K562 (cell line): ENCODE measurements at regions not wholly inside any gene's neighbourhood (a gene's known extent, or its start where the extent isn't known, plus 50 kb on each side); places are given as distances from the start of the nearest gene placed in this dataset.

Experiments
- CBFA2T2 ChIP-seq: fragments of 450-650 bp; conservative IDR thresholded peaks from 2 replicates; pipeline ENCODE4 v1.6.1; 2017; ENCODE audit warnings: mild to moderate bottlenecking
- CBX8 ChIP-seq: fragments of 200-600 bp; sonication (generic); IDR thresholded peaks from 2 replicates; pipeline ENCODE4 v1.6.1; 2012; ENCODE audit warnings: borderline replicate concordance, mixed run types, low read depth, mild to moderate bottlenecking, moderate library complexity, mixed read lengths, low read length, control low read depth, inconsistent platforms; ENCODE audit not compliant: poor library complexity, severe bottlenecking; ENCODE audit errors: extremely low read depth
- E2F6 ChIP-seq, 2 experiments: IDR thresholded peaks; 2 replicates each; pipeline ENCODE4 v1.6.1; 2011; ENCODE audit warnings: borderline replicate concordance in 1 of 2, control low read depth in 1 of 2, low read depth in 1 of 2, low read length in 1 of 2, mild to moderate bottlenecking in 1 of 2, mixed read lengths in 1 of 2, moderate library complexity in 1 of 2; ENCODE audit not compliant: insufficient read depth in 1 of 2, insufficient read length in 1 of 2, poor library complexity in 1 of 2, severe bottlenecking in 1 of 2; ENCODE audit errors: extremely low read depth in 1 of 2
- EHMT2 ChIP-seq: fragments of 450-650 bp; IDR thresholded peaks from 2 replicates; pipeline ENCODE4 v1.6.1; 2018; ENCODE audit warnings: antibody characterized with exemption
- ELK3 ChIP-seq: fragments of 450-650 bp; formaldehyde crosslinking; IDR thresholded peaks from 2 replicates; pipeline ENCODE4 v1.4.0; 2020; ENCODE audit warnings: mild to moderate bottlenecking
- GABPB2 ChIP-seq: fragments of 250-450 bp; sonication (Bioruptor Pico); conservative IDR thresholded peaks from 2 replicates; pipeline ENCODE4 v1.5.1; 2021; ENCODE audit warnings: mild to moderate bottlenecking
- KDM4B ChIP-seq, 2 experiments: fragments of 450-650 bp in 1 of 2; sonication (generic) in 1 of 2; IDR thresholded peaks; 2 replicates each; pipeline ENCODE4 v1.6.1; 2016 to 2017; ENCODE audit warnings: borderline replicate concordance in 2 of 2, antibody characterized with exemption in 1 of 2, low read depth in 1 of 2, mild to moderate bottlenecking in 1 of 2
- MIER1 ChIP-seq: fragments of 450-650 bp; IDR thresholded peaks from 2 replicates; pipeline ENCODE4 v1.6.1; 2016; ENCODE audit warnings: antibody characterized with exemption, mild to moderate bottlenecking, low read depth
- MYBL2 ChIP-seq, 2 experiments: fragments of 450-650 bp in 1 of 2; sonication (generic) in 1 of 2; formaldehyde crosslinking in 1 of 2; IDR thresholded peaks; 2 replicates each; pipeline versions ENCODE4 v1.6.1 to v1.8.1; 2017 to 2022; ENCODE audit warnings: borderline replicate concordance in 1 of 2, inconsistent platforms in 1 of 2, low read depth in 1 of 2, mild to moderate bottlenecking in 1 of 2, missing genetic modification reagents in 1 of 2, moderate library complexity in 1 of 2
- NR2F6 ChIP-seq: fragments of 450-650 bp; formaldehyde crosslinking; IDR thresholded peaks from 2 replicates; pipeline ENCODE4 v1.4.0; 2020; ENCODE audit warnings: mild to moderate bottlenecking
- NR4A1 ChIP-seq, 2 experiments: fragments of 250-450 bp in 1 of 2; fragments of 450-650 bp in 1 of 2; sonication (Bioruptor Pico) in 1 of 2; IDR thresholded peaks; 2 replicates each; pipeline versions ENCODE4 v1.4.0 to v1.6.1; 2016 to 2020; ENCODE audit warnings: mild to moderate bottlenecking in 2 of 2, missing compliant biosample characterization in 1 of 2, missing genetic modification characterization in 1 of 2, moderate library complexity in 1 of 2
- NRF1 ChIP-seq, 2 experiments: fragments of 450-650 bp; IDR thresholded peaks in 1 of 2; conservative IDR thresholded peaks in 1 of 2; 2 replicates each; pipeline ENCODE4 v1.6.1; 2014; ENCODE audit warnings: mild to moderate bottlenecking in 2 of 2
- SRSF1 ChIP-seq: fragments of 200-400 bp; formaldehyde crosslinking; IDR thresholded peaks from 2 replicates; pipeline ENCODE4 v1.6.1; 2017; ENCODE audit warnings: mild to moderate bottlenecking, low read depth, low read length, moderate library complexity
- STAG1 ChIP-seq: sonication (generic); formaldehyde crosslinking; IDR thresholded peaks from 2 replicates; pipeline ENCODE4 v1.5.0; 2020; ENCODE audit warnings: missing genetic modification reagents, borderline replicate concordance
- U2AF1 ChIP-seq: fragments of 200-400 bp; formaldehyde crosslinking; optimal IDR thresholded peaks from 2 replicates; pipeline ENCODE3; 2017; ENCODE audit warnings: mild to moderate bottlenecking, low read depth, low read length, moderate library complexity
- ZBTB12 ChIP-seq: fragments of 250-450 bp; sonication (Bioruptor Pico); IDR thresholded peaks from 2 replicates; pipeline ENCODE4 v1.4.0; 2020
- TF ChIP-seq, protein P1 (sequence below): fragments of 450-650 bp; IDR thresholded peaks from 2 replicates; pipeline ENCODE4 v1.6.1; 2017; ENCODE audit warnings: mild to moderate bottlenecking, moderate library complexity
- TF ChIP-seq, protein P2 (sequence below): fragments of 450-650 bp; formaldehyde crosslinking; conservative IDR thresholded peaks from 2 replicates; pipeline ENCODE4 v1.4.0; 2022; ENCODE audit warnings: mild to moderate bottlenecking, missing genetic modification characterization

- TF ChIP-seq CBFA2T2 (peak; percentile 100), ELK3 (CRISPR knock-in tag) (0 out of 2 replicates have a peak, but pooled peaks have one; percentile 13), GABPB2 (no peak), EHMT2 (0 out of 2 replicates have a peak, but pooled peaks have one; percentile 48), CBX8 (no peak), MYBL2 (IDR thresholded peaks at IDR 0.05; ENCODE audit: low read depth) (no peak), MYBL2 (CRISPR knock-in tag; IDR thresholded peaks at IDR 0.05; ENCODE audit: borderline replicate concordance) (no peak), E2F6 (IDR thresholded peaks at IDR 0.05; ENCODE audit: borderline replicate concordance in 1 of 2, extremely low read depth in 1 of 2, insufficient read depth in 1 of 2, insufficient read length in 1 of 2, low read depth in 1 of 2, low read length in 1 of 2, poor library complexity in 1 of 2, severe bottlenecking in 1 of 2) (peak; percentile 68 to 76), SRSF1 (no peak), ZBTB12 (CRISPR knock-in tag) (no peak), NR2F6 (CRISPR knock-in tag) (no peak), NRF1 (conservative IDR thresholded peaks at IDR 0.05 in 1 of 2, IDR thresholded peaks at IDR 0.05 in 1 of 2) (peak; percentile 82 to 86), KDM4B (IDR thresholded peaks at IDR 0.05; ENCODE audit: borderline replicate concordance in 2 of 2, low read depth in 1 of 2) (peak in 1 of 2 experiments; percentile 72; a peak in 1 of 4 replicates), U2AF1 (no peak), NR4A1 (CRISPR knock-in tag; IDR thresholded peaks at IDR 0.05) (0 out of 2 replicates have a peak, but pooled peaks have one; percentile 26), NR4A1 (tag; IDR thresholded peaks at IDR 0.05) (peak; percentile 95), MIER1 (no peak; the same call in 1 of the 2 replicates), STAG1 (CRISPR knock-in tag) (no peak)
- TF ChIP-seq, protein P1, sequence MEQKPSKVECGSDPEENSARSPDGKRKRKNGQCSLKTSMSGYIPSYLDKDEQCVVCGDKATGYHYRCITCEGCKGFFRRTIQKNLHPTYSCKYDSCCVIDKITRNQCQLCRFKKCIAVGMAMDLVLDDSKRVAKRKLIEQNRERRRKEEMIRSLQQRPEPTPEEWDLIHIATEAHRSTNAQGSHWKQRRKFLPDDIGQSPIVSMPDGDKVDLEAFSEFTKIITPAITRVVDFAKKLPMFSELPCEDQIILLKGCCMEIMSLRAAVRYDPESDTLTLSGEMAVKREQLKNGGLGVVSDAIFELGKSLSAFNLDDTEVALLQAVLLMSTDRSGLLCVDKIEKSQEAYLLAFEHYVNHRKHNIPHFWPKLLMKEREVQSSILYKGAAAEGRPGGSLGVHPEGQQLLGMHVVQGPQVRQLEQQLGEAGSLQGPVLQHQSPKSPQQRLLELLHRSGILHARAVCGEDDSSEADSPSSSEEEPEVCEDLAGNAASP = no peak
- TF ChIP-seq, protein P2, sequence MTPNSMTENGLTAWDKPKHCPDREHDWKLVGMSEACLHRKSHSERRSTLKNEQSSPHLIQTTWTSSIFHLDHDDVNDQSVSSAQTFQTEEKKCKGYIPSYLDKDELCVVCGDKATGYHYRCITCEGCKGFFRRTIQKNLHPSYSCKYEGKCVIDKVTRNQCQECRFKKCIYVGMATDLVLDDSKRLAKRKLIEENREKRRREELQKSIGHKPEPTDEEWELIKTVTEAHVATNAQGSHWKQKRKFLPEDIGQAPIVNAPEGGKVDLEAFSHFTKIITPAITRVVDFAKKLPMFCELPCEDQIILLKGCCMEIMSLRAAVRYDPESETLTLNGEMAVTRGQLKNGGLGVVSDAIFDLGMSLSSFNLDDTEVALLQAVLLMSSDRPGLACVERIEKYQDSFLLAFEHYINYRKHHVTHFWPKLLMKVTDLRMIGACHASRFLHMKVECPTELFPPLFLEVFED (CRISPR knock-in tag) = 0 out of 2 replicates have a peak, but pooled peaks have one; percentile 74
Measured at GRCh38 chr1:224503161-224504118, 68.8 kb upstream of the WDR26 start (continued).
